ENCODE measurements at regions not wholly inside any gene's neighbourhood (a gene's known extent, or its start where the extent isn't known, plus 50 kb on each side); places are given as distances from the start of the nearest gene placed in this dataset.
"Not testable (repeated sequence)": the region's sequence is repeated elsewhere in the genome, so short reads cannot be mapped to it uniquely, and the experiment has no call there.

DNA sequence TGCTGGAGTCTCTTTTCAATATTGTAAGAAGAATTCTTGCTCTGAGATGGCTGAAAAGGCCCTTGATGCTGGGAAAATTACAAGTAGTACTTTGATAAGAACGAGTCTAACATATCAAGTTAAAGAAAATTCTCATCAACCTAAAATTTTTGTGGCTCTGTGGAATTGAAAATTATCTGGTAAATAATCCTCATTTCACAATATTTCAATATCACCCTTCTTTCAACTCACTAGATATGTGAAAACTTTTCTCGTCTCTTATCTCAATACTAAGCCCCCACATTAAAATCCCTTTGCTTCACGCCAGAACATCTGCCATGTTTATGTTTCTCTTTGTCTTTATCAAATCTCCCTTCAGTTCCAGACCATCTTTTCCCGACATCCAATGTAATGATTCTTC is 448.8 kb downstream of the ZNF516 start:
- no peak for DNase-seq (ENCODE audit: low read depth, low spot score)
- H3K4me3 ChIP-seq (ENCODE audit: low read depth, low read length) = no peak overlapping the region
- TF ChIP-seq, protein P1, sequence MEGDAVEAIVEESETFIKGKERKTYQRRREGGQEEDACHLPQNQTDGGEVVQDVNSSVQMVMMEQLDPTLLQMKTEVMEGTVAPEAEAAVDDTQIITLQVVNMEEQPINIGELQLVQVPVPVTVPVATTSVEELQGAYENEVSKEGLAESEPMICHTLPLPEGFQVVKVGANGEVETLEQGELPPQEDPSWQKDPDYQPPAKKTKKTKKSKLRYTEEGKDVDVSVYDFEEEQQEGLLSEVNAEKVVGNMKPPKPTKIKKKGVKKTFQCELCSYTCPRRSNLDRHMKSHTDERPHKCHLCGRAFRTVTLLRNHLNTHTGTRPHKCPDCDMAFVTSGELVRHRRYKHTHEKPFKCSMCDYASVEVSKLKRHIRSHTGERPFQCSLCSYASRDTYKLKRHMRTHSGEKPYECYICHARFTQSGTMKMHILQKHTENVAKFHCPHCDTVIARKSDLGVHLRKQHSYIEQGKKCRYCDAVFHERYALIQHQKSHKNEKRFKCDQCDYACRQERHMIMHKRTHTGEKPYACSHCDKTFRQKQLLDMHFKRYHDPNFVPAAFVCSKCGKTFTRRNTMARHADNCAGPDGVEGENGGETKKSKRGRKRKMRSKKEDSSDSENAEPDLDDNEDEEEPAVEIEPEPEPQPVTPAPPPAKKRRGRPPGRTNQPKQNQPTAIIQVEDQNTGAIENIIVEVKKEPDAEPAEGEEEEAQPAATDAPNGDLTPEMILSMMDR (IDR thresholded peaks at IDR 0.05; ENCODE audit: low read depth, low read length) = no peak
- in situ Hi-C loops (cut with HindIII; ENCODE audit: low sequenced_read_pairs) = no loop called here

DNA sequence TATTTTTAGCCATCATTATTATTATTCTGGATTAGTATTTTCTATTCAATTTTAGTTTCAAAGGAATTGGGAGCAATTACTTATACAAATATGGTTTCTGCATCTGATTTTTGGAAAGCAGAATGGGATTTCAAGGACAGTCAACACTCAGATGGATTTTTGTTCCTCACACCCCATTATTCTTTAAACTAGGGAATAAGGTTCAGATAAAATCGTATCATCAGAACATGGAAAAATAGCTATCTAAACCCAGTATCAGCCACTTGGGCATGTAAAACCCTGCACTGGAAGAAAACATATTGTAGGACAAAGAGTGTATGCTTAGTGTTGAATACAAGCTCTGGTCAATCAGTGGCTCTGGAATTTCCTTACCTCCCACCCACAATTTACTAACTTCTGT is 452.5 kb downstream of the ZNF516 start:
- DNase-seq (ENCODE audit: low read depth, low spot score) = no peak
- H3K4me3 ChIP-seq (ENCODE audit: low read depth, low read length) = no peak overlapping the region
- TF ChIP-seq, protein P1 (IDR thresholded peaks at IDR 0.05; ENCODE audit: low read depth, low read length) = no peak
- in situ Hi-C loops (cut with HindIII; ENCODE audit: low sequenced_read_pairs) = no loop called here

DNA sequence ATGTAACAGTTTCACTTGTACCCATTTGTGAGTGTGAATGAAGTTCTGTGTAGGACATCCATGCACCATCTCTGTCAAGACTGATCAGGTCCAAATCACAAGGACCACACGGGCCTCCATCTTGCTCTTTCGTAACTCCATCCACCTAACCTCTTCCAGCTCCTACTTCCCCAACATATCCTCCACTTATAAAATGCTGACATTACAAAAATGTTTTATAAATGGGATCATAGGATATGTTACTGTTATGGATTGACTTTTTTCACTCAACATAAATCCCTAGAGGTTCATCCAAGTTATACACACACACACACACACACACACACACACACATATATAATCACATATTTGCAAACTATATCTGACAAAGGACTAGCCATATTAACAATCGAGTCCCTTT is 476.8 kb downstream of the ZNF516 start:
- TF ChIP-seq, protein P1 (IDR thresholded peaks at IDR 0.05; ENCODE audit: low read depth, low read length) = no peak
- no peak for DNase-seq (ENCODE audit: low read depth, low spot score)
- in situ Hi-C loops (cut with HindIII; ENCODE audit: low sequenced_read_pairs) = no loop called here
- no peak overlapping the region for H3K4me3 ChIP-seq (ENCODE audit: low read depth, low read length)

DNA sequence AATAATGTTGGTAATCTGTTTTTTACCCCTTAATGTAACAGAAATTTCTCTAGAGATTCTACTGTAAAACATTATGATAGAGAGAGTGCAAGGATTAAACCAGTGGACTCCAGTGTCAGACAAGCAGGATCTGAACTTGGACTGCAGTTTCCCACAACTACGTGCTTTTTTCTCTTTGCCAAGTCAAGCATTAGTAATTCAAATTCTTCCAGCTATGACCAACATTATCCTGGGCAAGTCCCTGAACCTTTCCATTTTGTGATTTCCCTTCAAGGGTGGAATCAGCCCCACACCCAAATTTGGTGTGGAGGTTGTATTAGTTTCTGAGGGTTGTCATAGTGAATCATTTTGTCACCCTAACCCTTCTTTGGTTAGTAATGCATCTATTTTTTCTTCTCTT is 482.0 kb downstream of the ZNF516 start:
- in situ Hi-C loops (cut with HindIII; ENCODE audit: low sequenced_read_pairs) = no loop called here
- TF ChIP-seq, protein P1 (IDR thresholded peaks at IDR 0.05; ENCODE audit: low read depth, low read length) = no peak
- peak; percentile 52 for DNase-seq (ENCODE audit: low read depth, low spot score)
- H3K4me3 ChIP-seq (ENCODE audit: low read depth, low read length) = no peak overlapping the region

DNA sequence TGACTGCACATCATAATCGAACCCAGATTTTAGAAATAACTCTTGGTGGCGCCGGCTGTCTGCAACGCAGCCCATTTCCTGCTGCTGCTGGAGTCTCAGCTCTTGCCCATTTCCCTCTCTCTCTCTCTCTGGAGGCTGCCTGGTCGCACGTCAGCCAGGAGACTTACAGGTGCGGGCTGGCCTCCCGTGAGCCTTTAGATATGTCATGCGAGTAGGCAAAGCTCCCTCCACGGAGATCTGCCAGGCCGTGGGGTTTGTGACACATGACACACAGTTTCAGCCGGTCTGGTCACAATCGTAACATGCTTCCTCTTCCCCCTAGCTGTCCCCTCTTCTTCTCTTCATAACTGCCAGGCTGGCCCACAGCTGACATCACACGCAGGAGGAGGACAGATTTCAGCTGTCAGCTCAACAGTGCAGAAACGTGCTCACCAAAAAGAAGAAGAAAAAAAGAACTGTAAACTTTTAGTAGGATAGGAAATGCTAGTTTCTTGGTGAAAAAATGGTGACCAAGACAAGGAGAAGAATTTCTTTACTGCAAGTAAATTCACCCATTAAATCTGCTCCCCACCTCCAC is 489.3 kb downstream of the ZNF516 start:
- no peak for DNase-seq (ENCODE audit: low read depth, low spot score)
- in situ Hi-C loops (cut with HindIII; ENCODE audit: low sequenced_read_pairs) = no loop called here
- H3K4me3 ChIP-seq (ENCODE audit: low read depth, low read length) = no peak overlapping the region
- TF ChIP-seq, protein P1 (IDR thresholded peaks at IDR 0.05; ENCODE audit: low read depth, low read length) = no peak

DNA sequence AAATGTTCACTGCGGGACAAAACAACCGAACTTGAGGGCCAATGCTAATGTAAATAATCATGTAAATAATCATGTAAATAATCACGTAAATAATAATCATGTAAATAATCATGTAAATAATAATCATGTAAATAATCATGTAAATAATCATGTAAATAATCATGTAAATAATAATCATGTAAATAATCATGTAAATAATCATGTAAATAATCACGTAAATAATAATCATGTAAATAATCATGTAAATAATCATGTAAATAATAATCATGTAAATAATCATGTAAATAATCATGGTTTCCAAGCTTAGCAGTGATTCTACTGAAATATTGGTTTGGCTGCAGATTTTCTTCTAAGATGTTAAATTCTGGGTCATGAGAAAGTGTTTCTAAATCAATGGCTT is 507.1 kb downstream of the ZNF516 start:
- H3K4me3 ChIP-seq (ENCODE audit: low read depth, low read length); in situ Hi-C loops (cut with HindIII; ENCODE audit: low sequenced_read_pairs); DNase-seq (ENCODE audit: low read depth, low spot score): not testable (repeated sequence)

DNA sequence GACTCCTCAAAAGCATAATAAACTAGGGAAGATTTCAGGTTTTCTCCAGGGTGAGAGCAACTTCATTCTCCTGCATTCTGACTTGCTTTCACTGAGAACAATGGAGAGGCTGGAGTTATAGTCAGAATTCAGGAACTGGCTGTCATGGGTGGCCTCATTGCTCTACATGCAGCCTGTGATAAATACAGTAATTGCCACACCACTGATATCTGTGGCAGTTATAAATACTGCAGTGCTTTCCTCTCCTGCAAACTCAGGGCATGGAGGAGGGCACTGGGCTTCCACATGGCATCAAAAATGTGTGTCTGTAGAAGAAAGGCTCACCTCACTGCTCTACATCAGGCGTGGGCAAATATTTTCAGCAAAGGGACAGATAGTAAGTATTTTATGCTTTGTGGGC is 510.2 kb downstream of the ZNF516 start:
- H3K4me3 ChIP-seq (ENCODE audit: low read depth, low read length) = no peak overlapping the region
- in situ Hi-C loops (cut with HindIII; ENCODE audit: low sequenced_read_pairs) = no loop called here
- TF ChIP-seq, protein P1 (IDR thresholded peaks at IDR 0.05; ENCODE audit: low read depth, low read length) = no peak
- DNase-seq (ENCODE audit: low read depth, low spot score) = no peak
